ENCODE measurements at regions not wholly inside any gene's neighbourhood (a gene's known extent, or its start where the extent isn't known, plus 50 kb on each side); places are given as distances from the start of the nearest gene placed in this dataset.

- Histone ChIP-seq H4K20me1 (ENCODE audit: insufficient read depth, low read length) (no peaks in the 10 kb centered on the region), H3K27me3 (ENCODE audit: control insufficient read depth in 1 of 2, insufficient read depth in 2 of 2, low read length in 2 of 2) (no peaks in the 10 kb centered on the region), H3K36me3 (replicated peaks in 1 of 2; ENCODE audit: control insufficient read depth in 1 of 2, insufficient read depth in 2 of 2, low read length in 2 of 2) (no peaks in the 10 kb centered on the region), H3K9me3 (ENCODE audit: low read length) (no peaks in the 10 kb centered on the region; the same call in 1 of the 2 replicates), H3K79me2 (ENCODE audit: insufficient read depth, low read length) (no peaks in the 10 kb centered on the region), H3K9ac (ENCODE audit: insufficient read depth, low read depth, low read length) (no peak overlapping the region), H3K4me2 (ENCODE audit: low read depth, low read length) (no peak overlapping the region), H3K4me3 (replicated peaks in 1 of 3; ENCODE audit: insufficient read depth in 1 of 3, low read depth in 2 of 3, low read length in 3 of 3) (no peak overlapping the region), H2AFZ (ENCODE audit: low read length) (no peak overlapping the region), H3K27ac (ENCODE audit: extremely low read length, insufficient read depth, low read length) (no peak overlapping the region), H3K4me1 (ENCODE audit: insufficient read depth, low read length) (no peaks in the 10 kb centered on the region)
- POLR2A ChIA-PET = no interaction called here
- CTCF ChIA-PET (ENCODE audit: low intra/inter-chr PET ratio, low total read pairs) = no interaction called here
- intact Hi-C loops (cut with micrococcal nuclease; ENCODE audit: unreplicated experiment) = no loop called here
- no peak for FAIRE-seq
- in situ Hi-C loops (cut with HindIII; ENCODE audit: extremely low pct_ligation_motif_present, low pct_unique_long_range_greater_than_20kb) = no loop called here
- no TSS peak for BruUV-seq (replicated peaks)
- no peak for DNase-seq (ENCODE audit: low spot score)
- ATAC-seq = no peak
- TF ChIP-seq TEAD3 (CRISPR knock-in tag; optimal IDR thresholded peaks at IDR 0.05; ENCODE audit: borderline replicate concordance) (no peak), NFRKB (IDR thresholded peaks at IDR 0.05) (no peak), ZBTB8A (CRISPR knock-in tag; IDR thresholded peaks at IDR 0.05; ENCODE audit: borderline replicate concordance, low read depth) (no peak), TSC22D2 (CRISPR knock-in tag; IDR thresholded peaks at IDR 0.05; ENCODE audit: borderline replicate concordance) (no peak), ATF2 (CRISPR knock-in tag; IDR thresholded peaks at IDR 0.05) (no peak), PHF8 (CRISPR knock-in tag; IDR thresholded peaks at IDR 0.05) (no peak), SRSF4 (IDR thresholded peaks at IDR 0.05; ENCODE audit: low read depth, low read length, poor library complexity, severe bottlenecking) (no peak), ZBTB20 (CRISPR knock-in tag; IDR thresholded peaks at IDR 0.05; ENCODE audit: borderline replicate concordance, low read depth) (no peak), SOX5 (CRISPR knock-in tag; IDR thresholded peaks at IDR 0.05; ENCODE audit: borderline replicate concordance) (no peak), PAX8 (CRISPR knock-in tag; IDR thresholded peaks at IDR 0.05; ENCODE audit: borderline replicate concordance) (no peak), MED1 (CRISPR knock-in tag; IDR thresholded peaks at IDR 0.05) (no peak), MYC (CRISPR knock-in tag; IDR thresholded peaks at IDR 0.05; ENCODE audit: borderline replicate concordance) (no peak)
Observed at GRCh38 chrX:87788976-87789375, 271.4 kb downstream of the KLHL4 start.

Data from HepG2 (cell line).